ENCODE measurements at regions not wholly inside any gene's neighbourhood (a gene's known extent, or its start where the extent isn't known, plus 50 kb on each side); places are given as distances from the start of the nearest gene placed in this dataset.
A peak's percentile ranks its signal among the peaks of the same experiment; 100 is the strongest.

DNA sequence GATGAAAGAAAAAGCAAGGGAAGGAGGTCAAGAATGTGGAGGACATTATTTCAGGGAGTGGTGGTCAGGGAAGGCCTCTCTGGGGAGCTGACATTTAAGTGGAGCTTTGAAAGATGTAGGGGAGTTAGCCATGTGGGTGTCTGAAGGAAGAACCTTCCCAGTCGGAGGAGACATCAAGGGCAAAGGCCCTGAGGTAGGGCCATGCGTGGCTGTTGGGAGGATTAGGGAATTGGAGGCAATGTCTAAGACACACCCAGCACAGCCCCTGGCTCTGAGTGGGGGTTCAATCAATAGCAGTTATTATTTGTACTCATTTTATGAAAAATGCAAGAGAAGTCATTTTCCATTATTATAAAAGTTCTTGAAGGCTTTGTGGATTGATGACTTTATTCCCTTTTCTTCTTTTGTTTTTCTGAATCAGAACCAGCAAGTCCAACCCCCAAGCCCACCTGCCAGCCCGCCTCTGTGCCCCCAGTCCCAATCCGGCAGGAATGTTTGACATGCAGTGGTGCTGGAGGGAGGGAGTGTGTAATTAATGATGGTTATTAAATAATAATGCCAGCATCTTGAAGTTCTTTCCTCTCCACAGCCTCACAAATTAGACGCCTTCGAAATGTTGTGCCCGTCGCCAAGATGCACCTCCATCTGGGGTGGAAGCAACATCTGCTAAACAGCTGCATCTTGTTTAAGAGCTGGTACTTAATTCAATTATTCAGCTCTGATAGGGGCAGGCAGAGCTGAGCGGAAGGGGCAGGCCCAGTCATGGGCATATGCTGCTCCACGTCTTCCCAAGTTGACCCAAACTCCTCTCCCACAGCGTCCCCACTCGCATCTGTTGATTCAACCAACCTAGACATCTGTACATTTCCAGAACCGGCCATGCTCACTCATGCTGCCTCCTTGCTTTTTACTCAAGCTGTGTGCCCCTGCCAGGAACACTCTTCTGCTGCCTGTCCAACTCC, 81.3 kb upstream of the SIRPA start:
- Histone ChIP-seq H3K36me3 (ENCODE audit: control insufficient read depth, insufficient read depth, low read length) (no peaks in the 10 kb centered on the region), H3K18ac (ENCODE audit: low read depth, low read length) (peak overlapping the region; percentile 78), H2BK120ac (ENCODE audit: low read depth, low read length) (peak overlapping the region; percentile 94), H3K14ac (replicated peaks; ENCODE audit: low read depth, low read length) (peak overlapping the region; percentile 85), H3K56ac (ENCODE audit: extremely low read depth, insufficient read depth, low read length) (peak overlapping the region; percentile 29; the same call in 1 of the 2 replicates), H3K27me3 (ENCODE audit: control insufficient read depth, insufficient read depth, low read length) (no peaks in the 10 kb centered on the region), H2AK9ac (replicated peaks; ENCODE audit: low read depth, low read length, poor library complexity) (no peak overlapping the region), H3K9me1 (ENCODE audit: insufficient read depth, low read length) (peaks cover 48% of the 10 kb centered on the region), H3K79me1 (ENCODE audit: low read depth in 1 of 2, low read length in 2 of 2) (peaks cover 0 to 11% of the 10 kb centered on the region in 2 experiments; a peak in 1 of 4 replicates), H2BK5ac (ENCODE audit: low read depth, low read length, poor library complexity, severe bottlenecking) (peak overlapping the region; percentile 85), H3K4me2 (ENCODE audit: low read depth, low read length) (no peak overlapping the region), H2AK5ac (ENCODE audit: low read depth, low read length) (peak overlapping the region; percentile 90), H3K9ac (ENCODE audit: low read depth, low read length) (0 out of 2 replicates have a peak overlapping the region, but pooled peaks have one; percentile 18), H4K91ac (ENCODE audit: insufficient read depth, low read depth, low read length) (peak overlapping the region; percentile 88), H3K23ac (ENCODE audit: low read depth, low read length) (peak overlapping the region; percentile 79), H4K8ac (ENCODE audit: low read depth in 2 of 2, low read length in 2 of 2) (peak overlapping the region; percentile 73 to 76), H3K27ac (ENCODE audit: insufficient read depth, low read length) (peak overlapping the region; percentile 87), H2BK15ac (ENCODE audit: low read depth, low read length) (peak overlapping the region; percentile 65), H3K4me1 (ENCODE audit: control insufficient read depth, insufficient read depth, low read length) (peaks cover 61% of the 10 kb centered on the region), H3K4me3 (ENCODE audit: insufficient read depth, low read depth, low read length) (no peak overlapping the region), H2AFZ (replicated peaks; ENCODE audit: low read length, poor library complexity) (no peak overlapping the region), H3K4ac (ENCODE audit: low read depth, low read length) (peak overlapping the region; percentile 81), H3K9me3 (ENCODE audit: control insufficient read depth, insufficient read depth, low read length) (no peaks in the 10 kb centered on the region), H4K20me1 (ENCODE audit: insufficient read depth, low read length) (no peaks in the 10 kb centered on the region), H4K5ac (ENCODE audit: low read depth, low read length) (peak overlapping the region; percentile 90), H2BK20ac (ENCODE audit: low read depth, low read length) (peak overlapping the region; percentile 97)
- ChIA-PET POLR2A (ENCODE audit: unreplicated experiment) (interaction anchor here (0.5 to 0.6 kb wide), 3 partner anchors 9 to 547 kb away, joined by 3 to 4 read pairs (median 3); no protein-coding TSS in a partner anchor), CTCF (no interaction called here)
- dilution Hi-C loops (cut with HindIII; ENCODE audit: low sequenced_read_pairs, unreplicated experiment): no loop called here
- ATAC-seq (ENCODE audit: low read depth) (no peak), DNase-seq (no peak)
- no TSS peak for BruUV-seq (replicated peaks)
- 87% methylated on average over 5 of the region's 13 CpGs; no CpG with 5 or more reads in 1 of the 2 experiments for WGBS, 2 experiments (ENCODE audit: extremely low coverage in 2 of 2, insufficient read length in 1 of 2)
- in situ Hi-C loops (cut with MboI; ENCODE audit: low sequenced_read_pairs): no loop called here
- TF ChIP-seq RAD21 (IDR thresholded peaks at IDR 0.05; ENCODE audit: low read length) (no peak), NFE2L2 (IDR thresholded peaks at IDR 0.05; ENCODE audit: low read depth, low read length) (no peak), MAZ (IDR thresholded peaks at IDR 0.05; ENCODE audit: borderline replicate concordance, low read depth, low read length) (no peak), POLR2A (IDR thresholded peaks at IDR 0.05; ENCODE audit: low read depth, low read length) (no peak), SMC3 (IDR thresholded peaks at IDR 0.05; ENCODE audit: low read depth, low read length) (no peak), FOS (IDR thresholded peaks at IDR 0.05; ENCODE audit: low read depth, low read length) (no peak), RFX5 (IDR thresholded peaks at IDR 0.05; ENCODE audit: low read depth, low read length) (no peak), RCOR1 (IDR thresholded peaks at IDR 0.05; ENCODE audit: insufficient replicate concordance, low read length) (no peak), CHD1 (IDR thresholded peaks at IDR 0.05; ENCODE audit: low read depth, low read length) (no peak), BHLHE40 (IDR thresholded peaks at IDR 0.05; ENCODE audit: low read depth, low read length) (no peak), MAFK (IDR thresholded peaks at IDR 0.05; ENCODE audit: low read depth, low read length) (no peak), CEBPB (IDR thresholded peaks at IDR 0.05; ENCODE audit: low read depth, low read length) (no peak)
- TF ChIP-seq, protein P1, sequence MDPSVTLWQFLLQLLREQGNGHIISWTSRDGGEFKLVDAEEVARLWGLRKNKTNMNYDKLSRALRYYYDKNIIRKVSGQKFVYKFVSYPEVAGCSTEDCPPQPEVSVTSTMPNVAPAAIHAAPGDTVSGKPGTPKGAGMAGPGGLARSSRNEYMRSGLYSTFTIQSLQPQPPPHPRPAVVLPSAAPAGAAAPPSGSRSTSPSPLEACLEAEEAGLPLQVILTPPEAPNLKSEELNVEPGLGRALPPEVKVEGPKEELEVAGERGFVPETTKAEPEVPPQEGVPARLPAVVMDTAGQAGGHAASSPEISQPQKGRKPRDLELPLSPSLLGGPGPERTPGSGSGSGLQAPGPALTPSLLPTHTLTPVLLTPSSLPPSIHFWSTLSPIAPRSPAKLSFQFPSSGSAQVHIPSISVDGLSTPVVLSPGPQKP (IDR thresholded peaks at IDR 0.05; ENCODE audit: borderline replicate concordance, low read depth, low read length): no peak
- TF ChIP-seq, protein P2, sequence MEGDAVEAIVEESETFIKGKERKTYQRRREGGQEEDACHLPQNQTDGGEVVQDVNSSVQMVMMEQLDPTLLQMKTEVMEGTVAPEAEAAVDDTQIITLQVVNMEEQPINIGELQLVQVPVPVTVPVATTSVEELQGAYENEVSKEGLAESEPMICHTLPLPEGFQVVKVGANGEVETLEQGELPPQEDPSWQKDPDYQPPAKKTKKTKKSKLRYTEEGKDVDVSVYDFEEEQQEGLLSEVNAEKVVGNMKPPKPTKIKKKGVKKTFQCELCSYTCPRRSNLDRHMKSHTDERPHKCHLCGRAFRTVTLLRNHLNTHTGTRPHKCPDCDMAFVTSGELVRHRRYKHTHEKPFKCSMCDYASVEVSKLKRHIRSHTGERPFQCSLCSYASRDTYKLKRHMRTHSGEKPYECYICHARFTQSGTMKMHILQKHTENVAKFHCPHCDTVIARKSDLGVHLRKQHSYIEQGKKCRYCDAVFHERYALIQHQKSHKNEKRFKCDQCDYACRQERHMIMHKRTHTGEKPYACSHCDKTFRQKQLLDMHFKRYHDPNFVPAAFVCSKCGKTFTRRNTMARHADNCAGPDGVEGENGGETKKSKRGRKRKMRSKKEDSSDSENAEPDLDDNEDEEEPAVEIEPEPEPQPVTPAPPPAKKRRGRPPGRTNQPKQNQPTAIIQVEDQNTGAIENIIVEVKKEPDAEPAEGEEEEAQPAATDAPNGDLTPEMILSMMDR (conservative IDR thresholded peaks at IDR 0.05; ENCODE audit: low read depth, low read length): no peak
- intact Hi-C loops (cut with micrococcal nuclease): no loop called here

All from IMR-90 (cell line).